ENCODE measurements at regions not wholly inside any gene's neighbourhood (a gene's known extent, or its start where the extent isn't known, plus 50 kb on each side); places are given as distances from the start of the nearest gene placed in this dataset.

DNA sequence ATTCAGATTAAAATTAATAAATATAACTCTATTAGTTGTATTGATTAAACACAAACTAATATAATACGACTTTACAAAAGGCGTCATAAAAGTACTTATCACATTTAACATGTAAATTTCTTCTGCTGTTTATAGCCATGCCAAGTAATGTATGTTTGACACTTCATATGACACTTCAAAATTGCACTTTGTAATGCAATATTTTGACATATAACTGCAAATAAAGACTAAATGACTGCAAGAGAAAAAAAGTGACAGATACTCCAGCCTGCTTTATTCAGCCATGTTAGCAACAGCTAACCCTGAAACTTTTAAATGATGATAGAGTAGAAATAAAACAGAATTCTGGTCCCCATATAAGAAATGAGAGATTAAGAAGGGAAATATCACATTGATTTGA, 1238.0 kb downstream of the MRPL39 start:
- H3K9me1 ChIP-seq (ENCODE audit: insufficient read depth, low read length): no peaks in the 10 kb centered on the region; the same call in 1 of the 2 replicates
- H4K5ac ChIP-seq (ENCODE audit: low read depth, low read length): no peak overlapping the region
- H3K27ac ChIP-seq (ENCODE audit: insufficient read depth, low read length): no peak overlapping the region
- H3K4ac ChIP-seq (ENCODE audit: low read depth, low read length): no peak overlapping the region
- H3K9ac ChIP-seq (ENCODE audit: low read depth, low read length): no peak overlapping the region
- no peak overlapping the region for H2BK120ac ChIP-seq (ENCODE audit: low read depth, low read length)
- no peak overlapping the region for H3K56ac ChIP-seq (ENCODE audit: extremely low read depth, insufficient read depth, low read length)
- no peak overlapping the region for H3K4me3 ChIP-seq (ENCODE audit: insufficient read depth, low read depth, low read length)
- no peak overlapping the region for H2AK5ac ChIP-seq (ENCODE audit: low read depth, low read length)
- H2BK20ac ChIP-seq (ENCODE audit: low read depth, low read length): no peak overlapping the region
- H3K36me3 ChIP-seq (ENCODE audit: control insufficient read depth, insufficient read depth, low read length): no peaks in the 10 kb centered on the region
- POLR2A ChIA-PET (ENCODE audit: unreplicated experiment): no interaction called here
- BruUV-seq (replicated peaks): no TSS peak
- ATAC-seq (ENCODE audit: low read depth) (no peak), DNase-seq (no peak)
- dilution Hi-C loops (cut with HindIII; ENCODE audit: low sequenced_read_pairs, unreplicated experiment) (no loop called here), in situ Hi-C loops (cut with MboI; ENCODE audit: low sequenced_read_pairs) (no loop called here), intact Hi-C loops (cut with micrococcal nuclease) (no loop called here)
- H4K91ac ChIP-seq (ENCODE audit: insufficient read depth, low read depth, low read length): no peak overlapping the region
- H3K9me3 ChIP-seq (ENCODE audit: control insufficient read depth, insufficient read depth, low read length): no peaks in the 10 kb centered on the region
- no peaks in the 10 kb centered on the region for H4K20me1 ChIP-seq (ENCODE audit: insufficient read depth, low read length)
- no peak overlapping the region for H3K14ac ChIP-seq (replicated peaks; ENCODE audit: low read depth, low read length)
- CTCF ChIA-PET: no interaction called here
- H2BK15ac ChIP-seq (ENCODE audit: low read depth, low read length): no peak overlapping the region
- no peaks in the 10 kb centered on the region for H3K4me1 ChIP-seq (ENCODE audit: control insufficient read depth, insufficient read depth, low read length)
- H2BK5ac ChIP-seq (ENCODE audit: low read depth, low read length, poor library complexity, severe bottlenecking): no peak overlapping the region
- H3K18ac ChIP-seq (ENCODE audit: low read depth, low read length): no peak overlapping the region
- WGBS, 2 experiments (ENCODE audit: extremely low coverage in 2 of 2, insufficient read length in 1 of 2): no CpG with 5 or more reads among the region's 2 CpGs
- H2AFZ ChIP-seq (replicated peaks; ENCODE audit: low read length, poor library complexity): no peak overlapping the region
- no peaks in the 10 kb centered on the region for H3K27me3 ChIP-seq (ENCODE audit: control insufficient read depth, insufficient read depth, low read length)
- H2AK9ac ChIP-seq (replicated peaks; ENCODE audit: low read depth, low read length, poor library complexity): no peak overlapping the region
- no peaks in the 10 kb centered on the region for H3K79me1 ChIP-seq (ENCODE audit: low read depth in 1 of 2, low read length in 2 of 2)
- no peak overlapping the region for H3K4me2 ChIP-seq (ENCODE audit: low read depth, low read length)
- no peak overlapping the region for H4K8ac ChIP-seq (ENCODE audit: low read depth in 2 of 2, low read length in 2 of 2)
- TF ChIP-seq SMC3 (IDR thresholded peaks at IDR 0.05; ENCODE audit: low read depth, low read length): no peak
- TF ChIP-seq MXI1 (IDR thresholded peaks at IDR 0.05; ENCODE audit: borderline replicate concordance, low read depth, low read length): no peak
- TF ChIP-seq POLR2A (IDR thresholded peaks at IDR 0.05; ENCODE audit: low read depth, low read length): no peak
- no peak for TF ChIP-seq NFE2L2 (IDR thresholded peaks at IDR 0.05; ENCODE audit: low read depth, low read length)
- no peak for TF ChIP-seq RCOR1 (IDR thresholded peaks at IDR 0.05; ENCODE audit: insufficient replicate concordance, low read length)
- no peak for TF ChIP-seq FOS (IDR thresholded peaks at IDR 0.05; ENCODE audit: low read depth, low read length)
- TF ChIP-seq MAFK (IDR thresholded peaks at IDR 0.05; ENCODE audit: low read depth, low read length): no peak
- TF ChIP-seq BHLHE40 (IDR thresholded peaks at IDR 0.05; ENCODE audit: low read depth, low read length): no peak
- no peak for TF ChIP-seq CEBPB (IDR thresholded peaks at IDR 0.05; ENCODE audit: low read depth, low read length)
- TF ChIP-seq RFX5 (IDR thresholded peaks at IDR 0.05; ENCODE audit: low read depth, low read length): no peak
- no peak for TF ChIP-seq CHD1 (IDR thresholded peaks at IDR 0.05; ENCODE audit: low read depth, low read length)
- TF ChIP-seq, protein P1, sequence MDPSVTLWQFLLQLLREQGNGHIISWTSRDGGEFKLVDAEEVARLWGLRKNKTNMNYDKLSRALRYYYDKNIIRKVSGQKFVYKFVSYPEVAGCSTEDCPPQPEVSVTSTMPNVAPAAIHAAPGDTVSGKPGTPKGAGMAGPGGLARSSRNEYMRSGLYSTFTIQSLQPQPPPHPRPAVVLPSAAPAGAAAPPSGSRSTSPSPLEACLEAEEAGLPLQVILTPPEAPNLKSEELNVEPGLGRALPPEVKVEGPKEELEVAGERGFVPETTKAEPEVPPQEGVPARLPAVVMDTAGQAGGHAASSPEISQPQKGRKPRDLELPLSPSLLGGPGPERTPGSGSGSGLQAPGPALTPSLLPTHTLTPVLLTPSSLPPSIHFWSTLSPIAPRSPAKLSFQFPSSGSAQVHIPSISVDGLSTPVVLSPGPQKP (IDR thresholded peaks at IDR 0.05; ENCODE audit: borderline replicate concordance, low read depth, low read length): no peak
- no peak overlapping the region for H3K23ac ChIP-seq (ENCODE audit: low read depth, low read length)

Data from IMR-90 (cell line).